ENCODE measurements at regions not wholly inside any gene's neighbourhood (a gene's known extent, or its start where the extent isn't known, plus 50 kb on each side); places are given as distances from the start of the nearest gene placed in this dataset.
A peak's percentile ranks its signal among the peaks of the same experiment; 100 is the strongest.

- no peaks in the 10 kb centered on the region for H3K9me3 ChIP-seq
- intact Hi-C loops (cut with DNase I) = no loop called here
- no peak overlapping the region for H3K4me3 ChIP-seq
- TF ChIP-seq, protein P1, sequence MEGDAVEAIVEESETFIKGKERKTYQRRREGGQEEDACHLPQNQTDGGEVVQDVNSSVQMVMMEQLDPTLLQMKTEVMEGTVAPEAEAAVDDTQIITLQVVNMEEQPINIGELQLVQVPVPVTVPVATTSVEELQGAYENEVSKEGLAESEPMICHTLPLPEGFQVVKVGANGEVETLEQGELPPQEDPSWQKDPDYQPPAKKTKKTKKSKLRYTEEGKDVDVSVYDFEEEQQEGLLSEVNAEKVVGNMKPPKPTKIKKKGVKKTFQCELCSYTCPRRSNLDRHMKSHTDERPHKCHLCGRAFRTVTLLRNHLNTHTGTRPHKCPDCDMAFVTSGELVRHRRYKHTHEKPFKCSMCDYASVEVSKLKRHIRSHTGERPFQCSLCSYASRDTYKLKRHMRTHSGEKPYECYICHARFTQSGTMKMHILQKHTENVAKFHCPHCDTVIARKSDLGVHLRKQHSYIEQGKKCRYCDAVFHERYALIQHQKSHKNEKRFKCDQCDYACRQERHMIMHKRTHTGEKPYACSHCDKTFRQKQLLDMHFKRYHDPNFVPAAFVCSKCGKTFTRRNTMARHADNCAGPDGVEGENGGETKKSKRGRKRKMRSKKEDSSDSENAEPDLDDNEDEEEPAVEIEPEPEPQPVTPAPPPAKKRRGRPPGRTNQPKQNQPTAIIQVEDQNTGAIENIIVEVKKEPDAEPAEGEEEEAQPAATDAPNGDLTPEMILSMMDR (IDR thresholded peaks at IDR 0.05) = no peak
- no peaks in the 10 kb centered on the region for H3K36me3 ChIP-seq
- no peak for DNase-seq
- H3K27ac ChIP-seq = no peak overlapping the region
- WGBS, 2 donors = 85 to 91% methylated on average over 1 of the region's 1 CpG
- no peak for ATAC-seq
- H3K27me3 ChIP-seq = no peaks in the 10 kb centered on the region
- no peak for FAIRE-seq
- no peaks in the 10 kb centered on the region for H3K4me1 ChIP-seq
Observed at GRCh38 chr2:126966601-126967000, 67.9 kb downstream of the TEX51 start.

DNA sequence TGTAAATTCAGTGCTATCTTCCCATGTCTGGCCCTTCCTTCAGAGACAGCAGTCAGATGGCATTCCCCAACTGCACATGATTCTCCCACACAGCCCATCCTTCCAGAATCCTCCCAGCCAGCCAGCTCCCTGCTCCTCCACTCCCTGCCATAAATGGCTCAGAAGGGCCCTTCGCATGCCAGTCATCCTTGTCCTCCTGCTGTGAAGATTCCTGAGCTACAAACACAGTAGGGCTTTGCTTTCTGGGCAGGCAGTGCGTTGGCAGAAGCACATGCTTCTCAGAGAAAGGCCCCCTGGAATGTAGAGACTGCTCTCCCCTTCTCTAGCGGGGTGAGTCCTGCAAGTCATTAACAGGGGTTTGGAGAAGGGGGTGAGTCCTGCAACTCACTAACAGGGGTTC is 71.9 kb downstream of the TEX51 start:
- Histone ChIP-seq H3K27ac (no peak overlapping the region), H3K4me1 (no peaks in the 10 kb centered on the region), H3K4me3 (no peak overlapping the region), H3K27me3 (no peaks in the 10 kb centered on the region), H3K36me3 (no peaks in the 10 kb centered on the region), H3K9me3 (no peaks in the 10 kb centered on the region)
- no peak for DNase-seq
- TF ChIP-seq, protein P1 (IDR thresholded peaks at IDR 0.05) = no peak
- WGBS, 2 donors = 61 to 64% methylated on average over 3 of the region's 3 CpGs
- no peak for ATAC-seq
- intact Hi-C loops (cut with DNase I) = no loop called here
- FAIRE-seq = no peak

DNA sequence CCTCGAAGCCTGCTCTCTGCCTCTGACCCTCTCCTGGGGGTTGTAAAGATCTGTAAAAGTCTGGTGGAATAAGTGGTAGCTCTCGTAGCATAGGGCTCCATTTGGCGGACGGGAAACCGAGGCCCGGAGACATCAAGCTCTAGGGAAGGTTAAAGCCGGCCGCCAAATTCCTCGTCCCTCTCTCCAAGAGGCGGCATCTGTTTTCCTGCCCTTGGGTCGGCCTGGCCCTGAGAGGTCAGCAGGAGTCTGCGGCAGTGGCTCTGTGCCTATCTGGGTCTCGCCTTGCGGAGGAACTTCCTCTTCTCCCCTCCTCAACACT is 72.4 kb downstream of the TEX51 start:
- no peak for FAIRE-seq
- no peaks in the 10 kb centered on the region for H3K9me3 ChIP-seq
- WGBS, 2 donors = 74 to 77% methylated on average over 14 of the region's 14 CpGs
- no peaks in the 10 kb centered on the region for H3K36me3 ChIP-seq
- H3K4me3 ChIP-seq = peak overlapping the region in 2 of 4 donors; percentile 36 to 54
- no peak for ATAC-seq
- TF ChIP-seq, protein P1 (IDR thresholded peaks at IDR 0.05) = no peak
- peak in 2 of 6 donors; percentile 13 to 25 for DNase-seq
- no peak overlapping the region for H3K27ac ChIP-seq
- no peaks in the 10 kb centered on the region for H3K4me1 ChIP-seq
- intact Hi-C loops (cut with DNase I) = no loop called here
- H3K27me3 ChIP-seq = no peaks in the 10 kb centered on the region

DNA sequence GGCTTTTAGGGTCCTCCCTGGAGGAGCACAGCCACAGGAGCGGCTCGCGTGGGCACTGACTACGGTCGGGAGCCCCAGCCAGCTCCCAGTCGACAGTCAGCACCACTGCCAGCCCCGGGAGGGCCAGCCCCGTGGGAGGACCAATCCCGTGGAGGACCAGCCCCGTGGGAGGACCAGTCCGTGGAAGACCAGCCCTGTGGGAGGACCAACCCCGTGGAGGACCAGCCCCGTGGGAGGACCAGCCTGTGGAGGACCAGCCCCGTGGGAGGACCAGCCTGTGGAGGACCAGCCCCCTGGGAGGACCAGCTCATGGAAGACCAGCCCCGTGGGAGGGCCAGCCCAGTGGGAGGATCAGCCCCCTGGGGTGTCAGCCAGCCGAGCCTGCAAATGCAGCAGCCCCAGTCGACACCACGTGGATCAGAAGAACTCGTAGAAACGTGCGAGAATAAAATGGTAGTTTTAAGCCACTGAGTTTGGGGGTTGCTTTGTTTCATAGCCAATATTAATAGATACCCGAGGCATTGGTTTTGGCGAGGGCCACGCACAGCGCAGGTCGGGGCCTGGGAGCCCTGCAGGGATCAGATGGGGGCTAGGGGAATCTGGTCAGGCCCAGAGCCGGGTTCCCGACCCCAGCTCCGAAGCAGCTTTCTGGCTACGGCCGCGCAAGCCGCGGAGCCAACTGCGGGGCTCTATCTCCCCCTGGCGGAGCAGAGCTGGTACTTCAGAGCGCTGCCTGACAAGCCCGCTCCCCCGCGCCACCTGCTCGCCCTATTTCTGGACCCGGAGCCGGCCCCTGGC is 73.0 kb downstream of the TEX51 start:
- Histone ChIP-seq H3K4me1 (no peaks in the 10 kb centered on the region), H3K9me3 (no peaks in the 10 kb centered on the region), H3K27me3 (no peaks in the 10 kb centered on the region), H3K27ac (peak overlapping the region in 2 of 4 donors; percentile 10 to 11), H3K4me3 (peak overlapping the region in 3 of 4 donors; percentile 36 to 54 (median 38)), H3K36me3 (no peaks in the 10 kb centered on the region)
- intact Hi-C loops (cut with DNase I) = no loop called here
- ATAC-seq = peak; percentile 90 to 98 (median 96)
- TF ChIP-seq, protein P1 (IDR thresholded peaks at IDR 0.05) = peak; percentile 95 to 99 (median 97)
- no peak for FAIRE-seq
- DNase-seq = peak; percentile 70 to 93 (median 79)
- 10 to 11% methylated on average over 39 to 43 of the region's 43 CpGs for WGBS, 2 donors

DNA sequence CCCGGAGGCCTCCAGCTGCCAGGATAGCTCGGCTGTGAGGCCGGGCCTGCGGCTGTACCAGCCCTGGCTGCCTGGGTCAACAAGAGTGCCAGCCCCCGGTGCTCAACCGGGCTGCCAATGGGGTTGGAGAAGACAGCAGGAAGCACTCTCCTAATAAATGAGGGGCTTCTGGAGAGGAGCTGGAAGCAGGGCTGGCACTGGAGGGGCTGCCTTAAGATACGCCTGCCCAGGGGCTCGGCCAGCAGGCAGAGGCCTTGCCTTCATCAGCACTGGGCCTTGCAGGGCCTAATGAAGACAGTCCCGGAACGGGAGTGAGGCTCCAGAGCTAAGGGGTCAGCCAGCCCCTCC is 73.6 kb downstream of the TEX51 start:
- Histone ChIP-seq H3K4me1 (no peaks in the 10 kb centered on the region), H3K27ac (peak overlapping the region in 1 of 4 donors; percentile 10), H3K4me3 (peak overlapping the region in 2 of 4 donors; percentile 36 to 54), H3K36me3 (no peaks in the 10 kb centered on the region), H3K27me3 (no peaks in the 10 kb centered on the region), H3K9me3 (no peaks in the 10 kb centered on the region)
- ATAC-seq (no peak), DNase-seq (no peak), FAIRE-seq (no peak)
- intact Hi-C loops (cut with DNase I) = no loop called here
- TF ChIP-seq, protein P1 (IDR thresholded peaks at IDR 0.05) = no peak
- 23 to 29% methylated on average over 10 of the region's 10 CpGs for WGBS, 2 donors
